WTC11 (cell line): ENCODE measurements at regions not wholly inside any gene's neighbourhood (a gene's known extent, or its start where the extent isn't known, plus 50 kb on each side); places are given as distances from the start of the nearest gene placed in this dataset.

Experiments used
- CREB1 ChIP-seq: sonication (generic); formaldehyde crosslinking; IDR thresholded peaks from 2 replicates; pipeline ENCODE4 v1.8.0; 2023; ENCODE audit warnings: mild to moderate bottlenecking, missing genetic modification reagents
- IRF2 ChIP-seq: sonication (generic); formaldehyde crosslinking; IDR thresholded peaks from 2 replicates; pipeline ENCODE4 v1.8.0; 2022; ENCODE audit warnings: low read depth, missing genetic modification reagents, borderline replicate concordance
- ZNF317 ChIP-seq: sonication (generic); formaldehyde crosslinking; IDR thresholded peaks from 2 replicates; pipeline ENCODE4 v1.8.1; 2023; ENCODE audit warnings: low read depth, mild to moderate bottlenecking, moderate library complexity, missing genetic modification reagents, borderline replicate concordance
- TF ChIP-seq, protein P1 (sequence below): fragments of 200-600 bp; IDR thresholded peaks from 2 replicates; pipeline ENCODE4 v1.8.0; 2022; ENCODE audit warnings: antibody characterized with exemption
- TF ChIP-seq, protein P2 (sequence below): sonication (generic); formaldehyde crosslinking; IDR thresholded peaks from 2 replicates; pipeline ENCODE4 v1.8.1; 2022; ENCODE audit warnings: low read depth, missing genetic modification reagents, borderline replicate concordance
- TF ChIP-seq, protein P3 (sequence below): sonication (generic); formaldehyde crosslinking; IDR thresholded peaks from 2 replicates; pipeline ENCODE4 v1.8.1; 2023; ENCODE audit warnings: mild to moderate bottlenecking, missing genetic modification reagents

DNA sequence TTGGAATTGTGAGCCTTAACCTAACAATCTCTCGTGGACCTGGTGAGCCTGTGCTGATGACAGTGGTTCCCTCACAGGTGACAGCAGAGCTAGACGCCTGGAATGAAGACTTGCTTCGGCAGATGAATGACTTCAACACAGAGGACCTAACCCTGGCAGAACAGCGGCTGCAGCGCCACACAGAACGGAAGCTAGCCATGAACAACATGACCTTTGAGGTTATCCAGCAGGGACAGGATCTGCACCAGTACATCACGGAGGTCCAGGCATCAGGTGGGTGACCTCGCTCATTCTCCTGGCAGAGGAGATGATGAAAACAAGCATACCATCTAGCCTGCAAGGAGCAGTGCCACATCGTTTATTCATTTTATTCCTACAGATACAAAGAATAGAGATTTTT, 316.9 kb upstream of the UMPS start:
- TF ChIP-seq ZNF317 (CRISPR knock-in tag) (no peak), IRF2 (CRISPR knock-in tag) (no peak), CREB1 (no peak)
- TF ChIP-seq, protein P1, sequence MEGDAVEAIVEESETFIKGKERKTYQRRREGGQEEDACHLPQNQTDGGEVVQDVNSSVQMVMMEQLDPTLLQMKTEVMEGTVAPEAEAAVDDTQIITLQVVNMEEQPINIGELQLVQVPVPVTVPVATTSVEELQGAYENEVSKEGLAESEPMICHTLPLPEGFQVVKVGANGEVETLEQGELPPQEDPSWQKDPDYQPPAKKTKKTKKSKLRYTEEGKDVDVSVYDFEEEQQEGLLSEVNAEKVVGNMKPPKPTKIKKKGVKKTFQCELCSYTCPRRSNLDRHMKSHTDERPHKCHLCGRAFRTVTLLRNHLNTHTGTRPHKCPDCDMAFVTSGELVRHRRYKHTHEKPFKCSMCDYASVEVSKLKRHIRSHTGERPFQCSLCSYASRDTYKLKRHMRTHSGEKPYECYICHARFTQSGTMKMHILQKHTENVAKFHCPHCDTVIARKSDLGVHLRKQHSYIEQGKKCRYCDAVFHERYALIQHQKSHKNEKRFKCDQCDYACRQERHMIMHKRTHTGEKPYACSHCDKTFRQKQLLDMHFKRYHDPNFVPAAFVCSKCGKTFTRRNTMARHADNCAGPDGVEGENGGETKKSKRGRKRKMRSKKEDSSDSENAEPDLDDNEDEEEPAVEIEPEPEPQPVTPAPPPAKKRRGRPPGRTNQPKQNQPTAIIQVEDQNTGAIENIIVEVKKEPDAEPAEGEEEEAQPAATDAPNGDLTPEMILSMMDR: no peak
- TF ChIP-seq, protein P2, sequence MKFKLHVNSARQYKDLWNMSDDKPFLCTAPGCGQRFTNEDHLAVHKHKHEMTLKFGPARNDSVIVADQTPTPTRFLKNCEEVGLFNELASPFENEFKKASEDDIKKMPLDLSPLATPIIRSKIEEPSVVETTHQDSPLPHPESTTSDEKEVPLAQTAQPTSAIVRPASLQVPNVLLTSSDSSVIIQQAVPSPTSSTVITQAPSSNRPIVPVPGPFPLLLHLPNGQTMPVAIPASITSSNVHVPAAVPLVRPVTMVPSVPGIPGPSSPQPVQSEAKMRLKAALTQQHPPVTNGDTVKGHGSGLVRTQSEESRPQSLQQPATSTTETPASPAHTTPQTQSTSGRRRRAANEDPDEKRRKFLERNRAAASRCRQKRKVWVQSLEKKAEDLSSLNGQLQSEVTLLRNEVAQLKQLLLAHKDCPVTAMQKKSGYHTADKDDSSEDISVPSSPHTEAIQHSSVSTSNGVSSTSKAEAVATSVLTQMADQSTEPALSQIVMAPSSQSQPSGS (CRISPR knock-in tag): no peak
- TF ChIP-seq, protein P3, sequence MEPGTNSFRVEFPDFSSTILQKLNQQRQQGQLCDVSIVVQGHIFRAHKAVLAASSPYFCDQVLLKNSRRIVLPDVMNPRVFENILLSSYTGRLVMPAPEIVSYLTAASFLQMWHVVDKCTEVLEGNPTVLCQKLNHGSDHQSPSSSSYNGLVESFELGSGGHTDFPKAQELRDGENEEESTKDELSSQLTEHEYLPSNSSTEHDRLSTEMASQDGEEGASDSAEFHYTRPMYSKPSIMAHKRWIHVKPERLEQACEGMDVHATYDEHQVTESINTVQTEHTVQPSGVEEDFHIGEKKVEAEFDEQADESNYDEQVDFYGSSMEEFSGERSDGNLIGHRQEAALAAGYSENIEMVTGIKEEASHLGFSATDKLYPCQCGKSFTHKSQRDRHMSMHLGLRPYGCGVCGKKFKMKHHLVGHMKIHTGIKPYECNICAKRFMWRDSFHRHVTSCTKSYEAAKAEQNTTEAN (CRISPR knock-in tag): no peak
